ENCODE measurements at regions not wholly inside any gene's neighbourhood (a gene's known extent, or its start where the extent isn't known, plus 50 kb on each side); places are given as distances from the start of the nearest gene placed in this dataset.
"Not testable (repeated sequence)": the region's sequence is repeated elsewhere in the genome, so short reads cannot be mapped to it uniquely, and the experiment has no call there.

GRCh38 chr9:38482918-38483592, 58.8 kb upstream of the IGFBPL1 start:
- Mint-ChIP-seq H3K36me3 (ENCODE audit: low read depth) (peaks cover 3% of the 10 kb centered on the region), H3K27me3 (peaks cover 43% of the 10 kb centered on the region), H3K4me1 (no peaks in the 10 kb centered on the region), H3K4me3 (no peak overlapping the region), H3K27ac (no peak overlapping the region)
- ATAC-seq, result no peak
- no peaks in the 10 kb centered on the region for H3K9me3 ChIP-seq (ENCODE audit: control insufficient read depth, low read length, poor library complexity, severe bottlenecking)
- no peak for DNase-seq

GRCh38 chr9:38478211-38478610, 54.0 kb upstream of the IGFBPL1 start:
- Mint-ChIP-seq H3K4me3 (no peak overlapping the region), H3K27ac (no peak overlapping the region), H3K4me1 (no peaks in the 10 kb centered on the region), H3K27me3 (peaks cover 13% of the 10 kb centered on the region), H3K36me3 (ENCODE audit: low read depth) (peaks cover 2% of the 10 kb centered on the region)
- no peak for ATAC-seq
- DNase-seq, result no peak
- H3K9me3 ChIP-seq (ENCODE audit: control insufficient read depth, low read length, poor library complexity, severe bottlenecking), result no peaks in the 10 kb centered on the region

- H3K4me3 Mint-ChIP-seq, result not testable (repeated sequence)
Measured at GRCh38 chr9:38474476-38474875, 50.2 kb upstream of the IGFBPL1 start.

More at GRCh38 chr9:38474476-38474875, 50.2 kb upstream of the IGFBPL1 start:
- not testable (repeated sequence) for H3K36me3 Mint-ChIP-seq (ENCODE audit: low read depth); DNase-seq; H3K4me1 Mint-ChIP-seq; ATAC-seq; H3K9me3 ChIP-seq (ENCODE audit: control insufficient read depth, low read length, poor library complexity, severe bottlenecking); H3K27ac Mint-ChIP-seq
- peaks cover 12% of the 10 kb centered on the region for H3K27me3 Mint-ChIP-seq

Measured in T-helper 17 cell (primary cell).